PC-3 (cell line): ENCODE measurements at regions not wholly inside any gene's neighbourhood (a gene's known extent, or its start where the extent isn't known, plus 50 kb on each side); places are given as distances from the start of the nearest gene placed in this dataset.

Source experiments
- ATAC-seq: fragments of 200-7000 bp; cut with Tn5 transposase; 2 replicates; pipeline ENCODE4 v1.9.1; 2020; ENCODE audit warnings: mild to moderate bottlenecking, moderate library complexity
- BruUV-seq: library from RNA; stranded (reverse); fragments of 400-500 nt; replicated peaks from 2 replicates; lab custom pipeline; 2021; lab: Mats Ljungman, UMichigan
- CTCF ChIA-PET: fragments of 300-600 bp; sonication (Branson Sonifier 250); formaldehyde crosslinking; loops from one replicate; lab custom pipeline; 2022; ENCODE audit warnings: antibody characterized with exemption; lab: Charles Lee
- POLR2A ChIA-PET: fragments of 300-600 bp; sonication (Branson Sonifier 250); formaldehyde crosslinking; loops from one replicate; lab custom pipeline; 2022; ENCODE audit warnings: antibody characterized with exemption; ENCODE audit not compliant: unreplicated experiment; lab: Charles Lee
- DNase-seq: peaks from one replicate; pipeline ENCODE4 v3.0.0-alpha.2; 2015
- H2AFZ ChIP-seq: fragments of 300-600 bp; sonication (generic); 2 replicates; pipeline ENCODE4 v1.6.0; 2016; ENCODE audit warnings: antibody characterized with exemption, low read length
- H3F3A ChIP-seq: fragments of 300-600 bp; sonication (generic); one replicate; pipeline ENCODE4 v1.6.0; 2017; ENCODE audit warnings: antibody characterized with exemption, low read length, control low read depth, mild to moderate bottlenecking; ENCODE audit not compliant: unreplicated experiment
- H3K27ac ChIP-seq: fragments of 300-600 bp; sonication (generic); 2 replicates; pipeline ENCODE4 v1.5.1; 2016; ENCODE audit warnings: mild to moderate bottlenecking, low read length
- H3K27me3 ChIP-seq: fragments of 300-600 bp; sonication (generic); 2 replicates; pipeline ENCODE4 v1.6.1; 2016; ENCODE audit warnings: low read length, mixed read lengths
- H3K36me3 ChIP-seq: fragments of 300-600 bp; sonication (generic); 2 replicates; pipeline ENCODE4 v1.6.1; 2016; ENCODE audit warnings: low read depth, mixed run types, low read length, mixed read lengths
- H3K4me1 ChIP-seq: fragments of 300-600 bp; sonication (generic); 2 replicates; pipeline ENCODE4 v1.5.1; 2016; ENCODE audit warnings: low read length; ENCODE audit not compliant: insufficient read depth
- H3K4me2 ChIP-seq: fragments of 300-600 bp; sonication (generic); 2 replicates; pipeline ENCODE4 v1.6.0; 2016; ENCODE audit warnings: low read length
- H3K4me3 ChIP-seq: fragments of 300-600 bp; sonication (generic); 2 replicates; pipeline ENCODE4 v1.5.1; 2016; ENCODE audit warnings: mild to moderate bottlenecking, low read length, mixed read lengths
- H3K79me2 ChIP-seq: fragments of 300-600 bp; sonication (generic); 2 replicates; pipeline ENCODE4 v1.6.1; 2017; ENCODE audit warnings: low read length, mixed read lengths
- H3K9ac ChIP-seq: fragments of 300-600 bp; sonication (generic); 2 replicates; pipeline ENCODE4 v1.6.0; 2016; ENCODE audit warnings: mild to moderate bottlenecking, low read length
- H3K9me2 ChIP-seq: fragments of 300-600 bp; sonication (generic); replicated peaks from 2 replicates; pipeline ENCODE4 v1.6.1; 2016; ENCODE audit warnings: mixed run types, low read length, mixed read lengths
- H3K9me3 ChIP-seq: fragments of 300-600 bp; sonication (generic); 2 replicates; pipeline ENCODE4 v1.6.1; 2016; ENCODE audit warnings: low read length, mixed read lengths
- H4K20me1 ChIP-seq: fragments of 300-600 bp; sonication (generic); 2 replicates; pipeline ENCODE4 v1.6.1; 2016; ENCODE audit warnings: low read length, mixed read lengths
- CTCF ChIP-seq: fragments of 300-600 bp; sonication (generic); conservative IDR thresholded peaks from 2 replicates; pipeline ENCODE4 v1.5.1; 2017; ENCODE audit warnings: antibody characterized with exemption, low read depth, mild to moderate bottlenecking, low read length
- EZH2 ChIP-seq: fragments of 300-600 bp; sonication (generic); IDR thresholded peaks from one replicate; pipeline ENCODE4 v1.6.1; 2017; ENCODE audit warnings: antibody characterized with exemption, mild to moderate bottlenecking, low read length; ENCODE audit not compliant: unreplicated experiment
- EZH2phosphoT487 ChIP-seq: fragments of 300-600 bp; sonication (generic); IDR thresholded peaks from 2 replicates; pipeline ENCODE4 v1.6.1; 2018; ENCODE audit warnings: mild to moderate bottlenecking, antibody characterized with exemption, low read length, borderline replicate concordance
- intact Hi-C: fragments of 100-400 bp; cut with micrococcal nuclease; formaldehyde crosslinking; loops from 2 replicates; pipeline ENCODE4 v1.9.0; 2023

- Histone ChIP-seq H3K27ac (no peak overlapping the region), H4K20me1 (no peaks in the 10 kb centered on the region), H3K9me3 (no peaks in the 10 kb centered on the region), H3K4me1 (no peaks in the 10 kb centered on the region), H2AFZ (no peak overlapping the region), H3K4me3 (no peak overlapping the region), H3K9ac (no peak overlapping the region), H3K79me2 (no peaks in the 10 kb centered on the region), H3K4me2 (no peak overlapping the region), H3K9me2 (no peaks in the 10 kb centered on the region), H3K27me3 (no peaks in the 10 kb centered on the region), H3F3A (no peaks in the 10 kb centered on the region), H3K36me3 (no peaks in the 10 kb centered on the region)
- intact Hi-C loops, result no loop called here
- TF ChIP-seq EZH2phosphoT487 (no peak), CTCF (no peak), EZH2 (no peak)
- ChIA-PET CTCF (no interaction called here), POLR2A (no interaction called here)
- no TSS peak for BruUV-seq
- DNase-seq (no peak), ATAC-seq (no peak)
These were observed 152.6 kb upstream of the KL start for GRCh38 chr13:32863596-32863995.

GRCh38 chr13:32866921-32867320, 149.3 kb upstream of the KL start:
- no peak overlapping the region for H2AFZ ChIP-seq
- H3K36me3 ChIP-seq, result no peaks in the 10 kb centered on the region
- no peaks in the 10 kb centered on the region for H3K27me3 ChIP-seq
- H3K4me1 ChIP-seq, result no peaks in the 10 kb centered on the region
- POLR2A ChIA-PET, result no interaction called here
- no peaks in the 10 kb centered on the region for H4K20me1 ChIP-seq
- ATAC-seq (no peak), DNase-seq (no peak)
- H3K9me3 ChIP-seq, result no peaks in the 10 kb centered on the region
- TF ChIP-seq EZH2 (no peak), CTCF (no peak), EZH2phosphoT487 (no peak)
- H3K4me3 ChIP-seq, result no peak overlapping the region
- intact Hi-C loops, result no loop called here
- CTCF ChIA-PET, result no interaction called here
- H3K9me2 ChIP-seq, result no peaks in the 10 kb centered on the region
- H3K79me2 ChIP-seq, result no peaks in the 10 kb centered on the region
- no peak overlapping the region for H3K27ac ChIP-seq
- no peaks in the 10 kb centered on the region for H3F3A ChIP-seq
- H3K9ac ChIP-seq, result no peak overlapping the region
- no peak overlapping the region for H3K4me2 ChIP-seq
- BruUV-seq, result no TSS peak

GRCh38 chr13:32877491-32877890, 138.7 kb upstream of the KL start:
- POLR2A ChIA-PET, result no interaction called here
- H3K4me1 ChIP-seq, result peaks cover 25% of the 10 kb centered on the region
- H3K4me3 ChIP-seq, result no peak overlapping the region
- no peak overlapping the region for H3K9ac ChIP-seq
- H3K27me3 ChIP-seq, result no peaks in the 10 kb centered on the region
- H3F3A ChIP-seq, result no peaks in the 10 kb centered on the region
- no peaks in the 10 kb centered on the region for H3K9me3 ChIP-seq
- H3K27ac ChIP-seq, result no peak overlapping the region
- H3K9me2 ChIP-seq, result no peaks in the 10 kb centered on the region
- CTCF ChIA-PET, result no interaction called here
- no TSS peak for BruUV-seq
- no peak overlapping the region for H3K4me2 ChIP-seq
- TF ChIP-seq EZH2phosphoT487 (no peak), EZH2 (no peak), CTCF (no peak)
- no peaks in the 10 kb centered on the region for H3K79me2 ChIP-seq
- no peaks in the 10 kb centered on the region for H4K20me1 ChIP-seq
- DNase-seq, result no peak
- H3K36me3 ChIP-seq, result no peaks in the 10 kb centered on the region
- ATAC-seq, result no peak
- intact Hi-C loops, result no loop called here
- H2AFZ ChIP-seq, result no peak overlapping the region
